Gastrocnemius medialis (tissue), 4 donors: ENCODE measurements at regions not wholly inside any gene's neighbourhood (a gene's known extent, or its start where the extent isn't known, plus 50 kb on each side); places are given as distances from the start of the nearest gene placed in this dataset.

Source experiments
- ATAC-seq, 2 donors: fragments of 150-250 bp; one replicate each; pipeline ENCODE4 v1.9.1; 2016
- DNase-seq, 2 donors: peaks; one replicate each; pipeline ENCODE4 v3.0.0-alpha.2; 2019
- H3K27ac ChIP-seq, 4 donors: fragments of 200-600 bp; sonication (generic); 1 replicate in 1 of 4; 2 replicates in 3 of 4; pipeline ENCODE4 v1.5.1; 2016 to 2018; ENCODE audit warnings: mild to moderate bottlenecking in 2 of 4, moderate library complexity in 1 of 4
- H3K27me3 ChIP-seq, 3 donors: fragments of 200-600 bp; sonication (generic) in 2 of 3; 1 replicate in 1 of 3; 2 replicates in 2 of 3; pipeline versions ENCODE4 v1.5.1 to v1.6.0; 2016 to 2019; ENCODE audit warnings: mild to moderate bottlenecking in 1 of 3, moderate library complexity in 1 of 3
- H3K36me3 ChIP-seq, 2 donors: fragments of 200-600 bp; sonication (generic) in 1 of 2; one replicate each; pipeline ENCODE4 v1.5.1; 2017 to 2018
- H3K4me1 ChIP-seq, 2 donors: fragments of 200-600 bp; sonication (generic) in 1 of 2; one replicate each; pipeline ENCODE4 v1.5.1; 2016 to 2017; ENCODE audit warnings: mild to moderate bottlenecking in 2 of 2
- H3K4me3 ChIP-seq, 4 donors: fragments of 200-600 bp; sonication (generic) in 3 of 4; 1 replicate in 1 of 4; 2 replicates in 3 of 4; pipeline ENCODE4 v1.5.1; 2016 to 2019; ENCODE audit warnings: mild to moderate bottlenecking in 2 of 4
- H3K9me3 ChIP-seq, 3 donors: fragments of 200-600 bp; sonication (generic) in 2 of 3; 1 replicate in 1 of 3; 2 replicates in 2 of 3; pipeline ENCODE4 v1.5.1; 2016 to 2019
- CTCF ChIP-seq, 5 experiments: fragments of 450-650 bp in 3 of 5; fragments of 200-600 bp in 2 of 5; sonication (generic) in 2 of 5; IDR thresholded peaks in 4 of 5; conservative IDR thresholded peaks in 1 of 5; 1 replicate in 4 of 5; 2 replicates in 1 of 5; pipeline ENCODE4 v1.5.1; 2016 to 2019; ENCODE audit warnings: antibody characterized with exemption in 5 of 5, mild to moderate bottlenecking in 3 of 5, moderate library complexity in 3 of 5
- POLR2A ChIP-seq, 2 donors: fragments of 450-650 bp; IDR thresholded peaks; one replicate each; pipeline ENCODE4 v1.6.1; 2017; ENCODE audit warnings: antibody characterized with exemption in 2 of 2, mild to moderate bottlenecking in 2 of 2, moderate library complexity in 2 of 2
- in situ Hi-C, 4 donors: fragments of 200-750 bp; cut with MboI; loops; one replicate each; pipeline versions ENCODE4 v1.15.0 to v1.8.0; 2017; ENCODE audit warnings: low sequenced_read_pairs in 4 of 4
- intact Hi-C: fragments of 100-400 bp; cut with DNase I; formaldehyde crosslinking; loops from one replicate; pipeline ENCODE4 v1.15.1; 2023; ENCODE audit warnings: low total_unique reads

GRCh38 chr1:8223526-8223925 is 94.4 kb upstream of the SLC45A1 start:
- H3K9me3 ChIP-seq, result no peaks in the 10 kb centered on the region
- intact Hi-C loops, result no loop called here
- H3K4me3 ChIP-seq, result no peak overlapping the region
- H3K36me3 ChIP-seq, result no peaks in the 10 kb centered on the region
- ATAC-seq, result no peak
- no peaks in the 10 kb centered on the region for H3K27me3 ChIP-seq
- no peak for DNase-seq
- H3K4me1 ChIP-seq, result peaks cover 0 to 3% of the 10 kb centered on the region in 2 donors
- in situ Hi-C loops, result no loop called here
- no peak overlapping the region for H3K27ac ChIP-seq
- TF ChIP-seq POLR2A (IDR thresholded peaks at IDR 0.05), result no peak
- no peak for TF ChIP-seq CTCF (IDR thresholded peaks at IDR 0.05 in 4 of 5, conservative IDR thresholded peaks at IDR 0.05 in 1 of 5)

GRCh38 chr1:8222789-8223188 is 95.1 kb upstream of the SLC45A1 start:
- no peak for DNase-seq
- Histone ChIP-seq H3K27me3 (no peaks in the 10 kb centered on the region), H3K9me3 (no peaks in the 10 kb centered on the region), H3K36me3 (no peaks in the 10 kb centered on the region), H3K27ac (no peak overlapping the region), H3K4me3 (no peak overlapping the region), H3K4me1 (peaks cover 0 to 3% of the 10 kb centered on the region in 2 donors)
- ATAC-seq, result no peak
- intact Hi-C loops, result no loop called here
- in situ Hi-C loops, result no loop called here
- TF ChIP-seq POLR2A (IDR thresholded peaks at IDR 0.05) (no peak), CTCF (IDR thresholded peaks at IDR 0.05 in 4 of 5, conservative IDR thresholded peaks at IDR 0.05 in 1 of 5) (no peak)

GRCh38 chr1:8219530-8219929 is 98.4 kb upstream of the SLC45A1 start:
- no peak for DNase-seq
- in situ Hi-C loops, result no loop called here
- H3K36me3 ChIP-seq, result no peaks in the 10 kb centered on the region
- no peaks in the 10 kb centered on the region for H3K27me3 ChIP-seq
- no peak overlapping the region for H3K27ac ChIP-seq
- intact Hi-C loops, result loop anchor here (5.0 kb wide), 1 partner anchor 192 kb away; the partner anchor contains the start of gene ERRFI1
- TF ChIP-seq POLR2A (IDR thresholded peaks at IDR 0.05) (no peak), CTCF (IDR thresholded peaks at IDR 0.05 in 4 of 5, conservative IDR thresholded peaks at IDR 0.05 in 1 of 5) (no peak)
- H3K9me3 ChIP-seq, result no peaks in the 10 kb centered on the region
- H3K4me3 ChIP-seq, result no peak overlapping the region
- H3K4me1 ChIP-seq, result peaks cover 4 to 10% of the 10 kb centered on the region in 2 donors
- ATAC-seq, result no peak

- H3K27me3 ChIP-seq, result no peaks in the 10 kb centered on the region
- TF ChIP-seq CTCF (IDR thresholded peaks at IDR 0.05 in 4 of 5, conservative IDR thresholded peaks at IDR 0.05 in 1 of 5), result no peak
- TF ChIP-seq POLR2A (IDR thresholded peaks at IDR 0.05), result no peak
- ATAC-seq (peak; percentile 53 to 67), DNase-seq (peak; percentile 30 to 38)
- H3K9me3 ChIP-seq, result no peaks in the 10 kb centered on the region
- peaks cover 4 to 13% of the 10 kb centered on the region in 2 donors for H3K4me1 ChIP-seq
- intact Hi-C loops, result loop anchor here (5.0 kb wide), 1 partner anchor 191 kb away; the partner anchor contains the start of gene ERRFI1
- in situ Hi-C loops, result no loop called here
- no peak overlapping the region for H3K4me3 ChIP-seq
- no peaks in the 10 kb centered on the region for H3K36me3 ChIP-seq
- peak overlapping the region in 1 of 4 donors; percentile 11 for H3K27ac ChIP-seq
These were observed 99.4 kb upstream of the SLC45A1 start for GRCh38 chr1:8218351-8219092.
